ENCODE measurements at regions not wholly inside any gene's neighbourhood (a gene's known extent, or its start where the extent isn't known, plus 50 kb on each side); places are given as distances from the start of the nearest gene placed in this dataset.

- H4K91ac ChIP-seq (ENCODE audit: low read length): no peak overlapping the region
- H3K36me3 ChIP-seq (ENCODE audit: control insufficient read depth in 1 of 2, insufficient read depth in 2 of 2, low read depth in 1 of 2, low read length in 2 of 2): no peaks in the 10 kb centered on the region
- H2BK12ac ChIP-seq (ENCODE audit: low read length in 2 of 2): no peak overlapping the region
- H3K79me1 ChIP-seq (replicated peaks; ENCODE audit: low read length, poor library complexity, severe bottlenecking): no peaks in the 10 kb centered on the region
- no peak overlapping the region for H3K27ac ChIP-seq (ENCODE audit: low read length, poor library complexity, severe bottlenecking)
- no peak overlapping the region for H3K9ac ChIP-seq (ENCODE audit: low read length)
- no peak overlapping the region for H2BK5ac ChIP-seq (ENCODE audit: low read depth, low read length, poor library complexity, severe bottlenecking)
- H3K4me3 ChIP-seq (ENCODE audit: insufficient read depth in 1 of 2, low read depth in 1 of 2, low read length in 2 of 2): no peak overlapping the region
- no peak overlapping the region for H3K14ac ChIP-seq (ENCODE audit: low read length in 2 of 2)
- no CpG with 5 or more reads among the region's 1 CpG for WGBS
- H3K23ac ChIP-seq (ENCODE audit: low read length in 2 of 2): no peak overlapping the region
- no peaks in the 10 kb centered on the region for H3K4me1 ChIP-seq (ENCODE audit: control insufficient read depth, insufficient read depth, low read depth, low read length)
- H3K18ac ChIP-seq (ENCODE audit: low read depth in 1 of 2, low read length in 2 of 2): no peak overlapping the region
- no peak overlapping the region for H3K4me2 ChIP-seq (ENCODE audit: low read length, poor library complexity, severe bottlenecking)
- no peaks in the 10 kb centered on the region for H3K27me3 ChIP-seq (ENCODE audit: control insufficient read depth in 1 of 2, insufficient read depth in 1 of 2, low read length in 2 of 2)
- no peak overlapping the region for H2AK5ac ChIP-seq (ENCODE audit: low read length, severe bottlenecking)
- no peak overlapping the region for H3K4ac ChIP-seq (ENCODE audit: low read depth in 1 of 2, low read length in 2 of 2)
- H4K8ac ChIP-seq (ENCODE audit: low read length): no peak overlapping the region
- H2BK15ac ChIP-seq (ENCODE audit: low read depth, poor library complexity, severe bottlenecking): no peak overlapping the region
- no peak overlapping the region for H2AFZ ChIP-seq (ENCODE audit: low read depth, low read length)
- H2BK120ac ChIP-seq (ENCODE audit: low read depth, low read length): no peak overlapping the region
- DNase-seq: no peak
- H3K9me3 ChIP-seq (ENCODE audit: control insufficient read depth, low read length): peaks cover 6% of the 10 kb centered on the region
Measured at GRCh38 chr9:106350777-106351176, 512.2 kb upstream of the ZNF462 start.

GRCh38 chr9:106356924-106357323 is 506.0 kb upstream of the ZNF462 start:
- Histone ChIP-seq H4K91ac (ENCODE audit: low read length) (no peak overlapping the region), H2BK12ac (ENCODE audit: low read length in 2 of 2) (no peak overlapping the region), H3K4me2 (ENCODE audit: low read length, poor library complexity, severe bottlenecking) (no peak overlapping the region), H3K4ac (ENCODE audit: low read depth in 1 of 2, low read length in 2 of 2) (no peak overlapping the region), H2AFZ (ENCODE audit: low read depth, low read length) (no peak overlapping the region), H3K27me3 (ENCODE audit: control insufficient read depth in 1 of 2, insufficient read depth in 1 of 2, low read length in 2 of 2) (no peaks in the 10 kb centered on the region), H3K14ac (ENCODE audit: low read length in 2 of 2) (no peak overlapping the region), H3K9me3 (ENCODE audit: control insufficient read depth, low read length) (peaks cover 13% of the 10 kb centered on the region), H4K8ac (ENCODE audit: low read length) (no peak overlapping the region), H3K79me1 (replicated peaks; ENCODE audit: low read length, poor library complexity, severe bottlenecking) (no peaks in the 10 kb centered on the region), H2BK15ac (ENCODE audit: low read depth, poor library complexity, severe bottlenecking) (no peak overlapping the region), H3K4me3 (ENCODE audit: insufficient read depth in 1 of 2, low read depth in 1 of 2, low read length in 2 of 2) (no peak overlapping the region), H3K18ac (ENCODE audit: low read depth in 1 of 2, low read length in 2 of 2) (no peak overlapping the region), H3K4me1 (ENCODE audit: control insufficient read depth, insufficient read depth, low read depth, low read length) (no peaks in the 10 kb centered on the region), H3K36me3 (ENCODE audit: control insufficient read depth in 1 of 2, insufficient read depth in 2 of 2, low read depth in 1 of 2, low read length in 2 of 2) (no peaks in the 10 kb centered on the region), H3K23ac (ENCODE audit: low read length in 2 of 2) (no peak overlapping the region), H2BK5ac (ENCODE audit: low read depth, low read length, poor library complexity, severe bottlenecking) (no peak overlapping the region), H2AK5ac (ENCODE audit: low read length, severe bottlenecking) (no peak overlapping the region), H3K27ac (ENCODE audit: low read length, poor library complexity, severe bottlenecking) (no peak overlapping the region), H2BK120ac (ENCODE audit: low read depth, low read length) (no peak overlapping the region), H3K9ac (ENCODE audit: low read length) (no peak overlapping the region)
- DNase-seq: no peak

- DNase-seq: no peak
- Histone ChIP-seq H3K14ac (ENCODE audit: low read length in 2 of 2) (peak overlapping the region in 1 of 2 experiments; percentile 92), H3K9me3 (ENCODE audit: control insufficient read depth, low read length) (peaks cover 13% of the 10 kb centered on the region), H3K27me3 (ENCODE audit: control insufficient read depth in 1 of 2, insufficient read depth in 1 of 2, low read length in 2 of 2) (no peaks in the 10 kb centered on the region), H2BK120ac (ENCODE audit: low read depth, low read length) (no peak overlapping the region), H3K36me3 (ENCODE audit: control insufficient read depth in 1 of 2, insufficient read depth in 2 of 2, low read depth in 1 of 2, low read length in 2 of 2) (no peaks in the 10 kb centered on the region), H2AK5ac (ENCODE audit: low read length, severe bottlenecking) (no peak overlapping the region), H3K4me2 (ENCODE audit: low read length, poor library complexity, severe bottlenecking) (no peak overlapping the region), H3K4me1 (ENCODE audit: control insufficient read depth, insufficient read depth, low read depth, low read length) (no peaks in the 10 kb centered on the region), H2BK15ac (ENCODE audit: low read depth, poor library complexity, severe bottlenecking) (no peak overlapping the region), H3K79me1 (replicated peaks; ENCODE audit: low read length, poor library complexity, severe bottlenecking) (no peaks in the 10 kb centered on the region), H4K8ac (ENCODE audit: low read length) (no peak overlapping the region), H4K91ac (ENCODE audit: low read length) (no peak overlapping the region), H3K27ac (ENCODE audit: low read length, poor library complexity, severe bottlenecking) (no peak overlapping the region), H2BK5ac (ENCODE audit: low read depth, low read length, poor library complexity, severe bottlenecking) (no peak overlapping the region), H3K18ac (ENCODE audit: low read depth in 1 of 2, low read length in 2 of 2) (no peak overlapping the region), H3K4me3 (ENCODE audit: insufficient read depth in 1 of 2, low read depth in 1 of 2, low read length in 2 of 2) (no peak overlapping the region), H2AFZ (ENCODE audit: low read depth, low read length) (no peak overlapping the region), H3K4ac (ENCODE audit: low read depth in 1 of 2, low read length in 2 of 2) (no peak overlapping the region), H2BK12ac (ENCODE audit: low read length in 2 of 2) (no peak overlapping the region), H3K23ac (ENCODE audit: low read length in 2 of 2) (no peak overlapping the region), H3K9ac (ENCODE audit: low read length) (no peak overlapping the region)
- WGBS: 91% methylated on average over 1 of the region's 1 CpG
Measured at GRCh38 chr9:106358331-106358730, 504.6 kb upstream of the ZNF462 start.

GRCh38 chr9:106376689-106377088 is 486.3 kb upstream of the ZNF462 start:
- Histone ChIP-seq H3K4me1 (ENCODE audit: control insufficient read depth, insufficient read depth, low read depth, low read length) (no peaks in the 10 kb centered on the region), H3K27ac (ENCODE audit: low read length, poor library complexity, severe bottlenecking) (no peak overlapping the region), H3K23ac (ENCODE audit: low read length in 2 of 2) (no peak overlapping the region), H3K9me3 (ENCODE audit: control insufficient read depth, low read length) (peaks cover 7% of the 10 kb centered on the region), H3K27me3 (ENCODE audit: control insufficient read depth in 1 of 2, insufficient read depth in 1 of 2, low read length in 2 of 2) (no peaks in the 10 kb centered on the region), H2BK15ac (ENCODE audit: low read depth, poor library complexity, severe bottlenecking) (no peak overlapping the region), H4K8ac (ENCODE audit: low read length) (no peak overlapping the region), H2AK5ac (ENCODE audit: low read length, severe bottlenecking) (no peak overlapping the region), H3K4ac (ENCODE audit: low read depth in 1 of 2, low read length in 2 of 2) (no peak overlapping the region), H2BK120ac (ENCODE audit: low read depth, low read length) (no peak overlapping the region), H3K36me3 (ENCODE audit: control insufficient read depth in 1 of 2, insufficient read depth in 2 of 2, low read depth in 1 of 2, low read length in 2 of 2) (no peaks in the 10 kb centered on the region), H4K91ac (ENCODE audit: low read length) (no peak overlapping the region), H3K14ac (ENCODE audit: low read length in 2 of 2) (no peak overlapping the region), H3K79me1 (replicated peaks; ENCODE audit: low read length, poor library complexity, severe bottlenecking) (no peaks in the 10 kb centered on the region), H2BK5ac (ENCODE audit: low read depth, low read length, poor library complexity, severe bottlenecking) (no peak overlapping the region), H3K4me3 (ENCODE audit: insufficient read depth in 1 of 2, low read depth in 1 of 2, low read length in 2 of 2) (no peak overlapping the region), H3K18ac (ENCODE audit: low read depth in 1 of 2, low read length in 2 of 2) (no peak overlapping the region), H2AFZ (ENCODE audit: low read depth, low read length) (no peak overlapping the region), H3K4me2 (ENCODE audit: low read length, poor library complexity, severe bottlenecking) (no peak overlapping the region), H3K9ac (ENCODE audit: low read length) (no peak overlapping the region), H2BK12ac (ENCODE audit: low read length in 2 of 2) (no peak overlapping the region)
- no CpG with 5 or more reads among the region's 2 CpGs for WGBS
- peak; percentile 10 for DNase-seq

Data from mesenchymal stem cell (in vitro differentiated cells and primary cell).